Keratinocyte (primary cell): ENCODE measurements at regions not wholly inside any gene's neighbourhood (a gene's known extent, or its start where the extent isn't known, plus 50 kb on each side); places are given as distances from the start of the nearest gene placed in this dataset.

Experiments
- DNase-seq: peaks from one replicate; pipeline ENCODE4 v3.0.0-alpha.2; 2011; ENCODE audit warnings: low read depth, missing footprints, low spot score
- FAIRE-seq: peaks from 2 replicates; lab custom pipeline; 2011; peaks lifted over from hg19 to GRCh38; lab: Jason Lieb, UNC
- H2AFZ ChIP-seq: 2 replicates; pipeline ENCODE4 v1.6.0; 2012; ENCODE audit warnings: low read length, control low read depth, inconsistent platforms; ENCODE audit not compliant: control insufficient read depth
- H3K27ac ChIP-seq: 2 replicates; pipeline ENCODE4 v1.5.1; 2011; ENCODE audit warnings: low read length; ENCODE audit not compliant: control insufficient read depth, insufficient read depth
- H3K27me3 ChIP-seq: 3 replicates; pipeline ENCODE4 v1.6.0; 2011; ENCODE audit warnings: low read length; ENCODE audit not compliant: control insufficient read depth, insufficient read depth; ENCODE audit errors: extremely low read depth
- H3K36me3 ChIP-seq, 2 experiments: 2 replicates in 1 of 2; 3 replicates in 1 of 2; pipeline ENCODE4 v1.5.1; 2011; ENCODE audit warnings: low read length in 2 of 2, mild to moderate bottlenecking in 1 of 2; ENCODE audit not compliant: control insufficient read depth in 2 of 2, insufficient read depth in 2 of 2; ENCODE audit errors: extremely low read depth in 1 of 2
- H3K4me1 ChIP-seq: 3 replicates; pipeline ENCODE4 v1.5.1; 2011; ENCODE audit warnings: low read length; ENCODE audit not compliant: control insufficient read depth, insufficient read depth; ENCODE audit errors: extremely low read depth
- H3K4me2 ChIP-seq: 3 replicates; pipeline ENCODE4 v1.6.0; 2011; ENCODE audit warnings: low read depth, low read length; ENCODE audit not compliant: control insufficient read depth, insufficient read depth; ENCODE audit errors: extremely low read depth
- H3K4me3 ChIP-seq, 3 experiments: fragments of 200-600 bp in 1 of 3; sonication (generic) in 1 of 3; 2 replicates in 2 of 3; 3 replicates in 1 of 3; pipeline ENCODE4 v1.5.1; 2011 to 2016; ENCODE audit warnings: low read length in 3 of 3, mild to moderate bottlenecking in 3 of 3, control low read depth in 2 of 3, inconsistent platforms in 1 of 3, low read depth in 1 of 3, mixed read lengths in 1 of 3, mixed run types in 1 of 3, moderate library complexity in 1 of 3; ENCODE audit not compliant: control insufficient read depth in 2 of 3, insufficient read depth in 2 of 3; ENCODE audit errors: extremely low read depth in 1 of 3
- H3K79me2 ChIP-seq: 2 replicates; pipeline ENCODE4 v1.6.0; 2012; ENCODE audit warnings: low read length; ENCODE audit not compliant: control insufficient read depth, insufficient read depth
- H3K9ac ChIP-seq: 3 replicates; pipeline ENCODE4 v1.6.0; 2011; ENCODE audit warnings: low read length; ENCODE audit not compliant: control insufficient read depth, insufficient read depth; ENCODE audit errors: extremely low read depth
- H3K9me1 ChIP-seq: 3 replicates; pipeline ENCODE4 v1.6.0; 2011; ENCODE audit warnings: low read length; ENCODE audit not compliant: control insufficient read depth, insufficient read depth; ENCODE audit errors: extremely low read depth
- H3K9me3 ChIP-seq: 2 replicates; pipeline ENCODE4 v1.5.1; 2012; ENCODE audit warnings: low read depth, low read length; ENCODE audit not compliant: control insufficient read depth
- H4K20me1 ChIP-seq: 3 replicates; pipeline ENCODE4 v1.6.0; 2011; ENCODE audit warnings: low read length; ENCODE audit not compliant: control insufficient read depth, insufficient read depth; ENCODE audit errors: extremely low read depth
- EZH2 ChIP-seq: IDR thresholded peaks from one replicate; pipeline ENCODE4 v1.6.1; 2012; ENCODE audit warnings: inconsistent platforms, mild to moderate bottlenecking, low read length, moderate library complexity
- dilution Hi-C: fragments of 300-500 bp; cut with MboI; formaldehyde crosslinking; loops from one replicate; pipeline ENCODE4 v1.7.0; 2020; ENCODE audit warnings: low sequenced_read_pairs; ENCODE audit not compliant: extremely low pct_ligation_motif_present
- TF ChIP-seq, protein P1 (sequence below), 3 experiments: IDR thresholded peaks in 1 of 3; conservative IDR thresholded peaks in 1 of 3; optimal IDR thresholded peaks in 1 of 3; 2 replicates in 2 of 3; 3 replicates in 1 of 3; pipeline versions ENCODE3 to v1.5.1; 2011; ENCODE audit warnings: low read length in 3 of 3, mild to moderate bottlenecking in 3 of 3, moderate library complexity in 2 of 3, control low read depth in 1 of 3, inconsistent platforms in 1 of 3; ENCODE audit not compliant: insufficient read depth in 2 of 3; ENCODE audit errors: extremely low read depth in 1 of 3

DNA sequence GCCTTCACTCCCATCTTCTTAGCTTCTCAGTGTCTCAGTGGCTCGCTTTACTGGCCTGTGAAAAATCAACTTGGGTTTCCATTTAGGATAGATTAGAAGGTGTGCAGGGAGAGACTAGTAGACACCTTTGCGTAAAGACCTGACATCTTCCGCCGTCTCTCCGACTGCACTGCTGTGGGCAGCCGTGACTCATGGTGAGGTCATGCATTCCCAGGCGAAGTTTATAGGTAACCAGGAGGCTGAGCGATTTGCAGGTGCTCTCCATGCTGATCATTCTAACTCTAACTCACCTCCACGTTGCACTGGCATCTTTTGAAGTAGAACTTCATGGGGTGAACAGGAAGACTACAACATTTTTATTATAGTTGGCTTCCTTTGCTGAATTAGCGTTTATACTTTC is 68.0 kb upstream of the ZNF438 start:
- DNase-seq (peak; percentile 87), FAIRE-seq (peak; percentile 97)
- Histone ChIP-seq H3K27ac (no peak overlapping the region), H3K9me1 (no peaks in the 10 kb centered on the region), H3K4me1 (peaks cover 28% of the 10 kb centered on the region), H4K20me1 (no peaks in the 10 kb centered on the region), H3K9me3 (no peaks in the 10 kb centered on the region), H3K4me2 (peak overlapping the region; percentile 29), H3K4me3 (no peak overlapping the region), H3K79me2 (no peaks in the 10 kb centered on the region), H3K9ac (no peak overlapping the region), H3K27me3 (no peaks in the 10 kb centered on the region), H3K36me3 (no peaks in the 10 kb centered on the region), H2AFZ (peak overlapping the region; percentile 5)
- dilution Hi-C loops = no loop called here
- TF ChIP-seq, protein P1, sequence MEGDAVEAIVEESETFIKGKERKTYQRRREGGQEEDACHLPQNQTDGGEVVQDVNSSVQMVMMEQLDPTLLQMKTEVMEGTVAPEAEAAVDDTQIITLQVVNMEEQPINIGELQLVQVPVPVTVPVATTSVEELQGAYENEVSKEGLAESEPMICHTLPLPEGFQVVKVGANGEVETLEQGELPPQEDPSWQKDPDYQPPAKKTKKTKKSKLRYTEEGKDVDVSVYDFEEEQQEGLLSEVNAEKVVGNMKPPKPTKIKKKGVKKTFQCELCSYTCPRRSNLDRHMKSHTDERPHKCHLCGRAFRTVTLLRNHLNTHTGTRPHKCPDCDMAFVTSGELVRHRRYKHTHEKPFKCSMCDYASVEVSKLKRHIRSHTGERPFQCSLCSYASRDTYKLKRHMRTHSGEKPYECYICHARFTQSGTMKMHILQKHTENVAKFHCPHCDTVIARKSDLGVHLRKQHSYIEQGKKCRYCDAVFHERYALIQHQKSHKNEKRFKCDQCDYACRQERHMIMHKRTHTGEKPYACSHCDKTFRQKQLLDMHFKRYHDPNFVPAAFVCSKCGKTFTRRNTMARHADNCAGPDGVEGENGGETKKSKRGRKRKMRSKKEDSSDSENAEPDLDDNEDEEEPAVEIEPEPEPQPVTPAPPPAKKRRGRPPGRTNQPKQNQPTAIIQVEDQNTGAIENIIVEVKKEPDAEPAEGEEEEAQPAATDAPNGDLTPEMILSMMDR (optimal IDR thresholded peaks at IDR 0.05 in 1 of 3, IDR thresholded peaks at IDR 0.05 in 1 of 3, conservative IDR thresholded peaks at IDR 0.05 in 1 of 3; ENCODE audit: extremely low read depth in 1 of 3, insufficient read depth in 2 of 3, low read length in 3 of 3) = no peak
- no peak for TF ChIP-seq EZH2

DNA sequence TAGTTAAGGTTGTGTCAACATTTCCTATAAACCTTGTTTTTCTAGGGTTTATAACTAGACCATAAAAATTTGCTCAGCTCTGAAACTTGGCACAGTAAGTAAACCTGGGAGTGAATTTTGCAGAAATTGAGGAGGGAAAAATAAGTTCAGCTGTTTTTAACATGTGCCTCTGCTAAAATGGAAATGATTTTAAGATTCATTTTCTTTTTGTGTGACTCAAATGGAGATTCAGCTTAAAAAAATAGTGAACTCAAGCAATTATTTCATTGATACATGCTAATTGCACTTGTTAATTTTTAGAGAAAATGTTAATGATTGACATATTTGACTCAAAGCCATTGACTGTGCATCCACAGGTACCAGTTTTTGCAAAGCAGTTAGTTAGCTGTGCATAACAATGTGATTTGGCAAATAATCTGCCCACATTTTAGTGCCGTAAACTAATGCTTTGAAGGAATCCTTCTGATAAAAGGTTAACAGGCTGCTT is 68.5 kb upstream of the ZNF438 start:
- no peak for TF ChIP-seq EZH2
- TF ChIP-seq, protein P1 (optimal IDR thresholded peaks at IDR 0.05 in 1 of 3, IDR thresholded peaks at IDR 0.05 in 1 of 3, conservative IDR thresholded peaks at IDR 0.05 in 1 of 3; ENCODE audit: extremely low read depth in 1 of 3, insufficient read depth in 2 of 3, low read length in 3 of 3) = no peak
- H4K20me1 ChIP-seq = no peaks in the 10 kb centered on the region
- H3K27ac ChIP-seq = no peak overlapping the region
- no peaks in the 10 kb centered on the region for H3K9me1 ChIP-seq
- no peaks in the 10 kb centered on the region for H3K27me3 ChIP-seq
- FAIRE-seq (peak; percentile 36), DNase-seq (no peak)
- H3K4me3 ChIP-seq = no peak overlapping the region
- no peak overlapping the region for H2AFZ ChIP-seq
- H3K4me1 ChIP-seq = peaks cover 28% of the 10 kb centered on the region
- H3K79me2 ChIP-seq = no peaks in the 10 kb centered on the region
- no peak overlapping the region for H3K9ac ChIP-seq
- H3K9me3 ChIP-seq = no peaks in the 10 kb centered on the region
- no peak overlapping the region for H3K4me2 ChIP-seq
- dilution Hi-C loops = no loop called here
- H3K36me3 ChIP-seq = no peaks in the 10 kb centered on the region
